ENCODE measurements at regions not wholly inside any gene's neighbourhood (a gene's known extent, or its start where the extent isn't known, plus 50 kb on each side); places are given as distances from the start of the nearest gene placed in this dataset.

- no peaks in the 10 kb centered on the region for H3K4me1 ChIP-seq
- 73% methylated on average over 7 of the region's 7 CpGs for WGBS
- H3K27me3 ChIP-seq, result no peaks in the 10 kb centered on the region
- TF ChIP-seq EP300 (IDR thresholded peaks at IDR 0.05), result no peak
- no peak for TF ChIP-seq POLR2A (IDR thresholded peaks at IDR 0.05; ENCODE audit: low read depth)
- no peak for TF ChIP-seq POLR2AphosphoS5 (IDR thresholded peaks at IDR 0.05)
- TF ChIP-seq CTCF (IDR thresholded peaks at IDR 0.05), result no peak
- H3K4me3 ChIP-seq, result no peak overlapping the region
- no peaks in the 10 kb centered on the region for H3K9me3 ChIP-seq
- DNase-seq (ENCODE audit: extremely low spot score), result no peak
- no peaks in the 10 kb centered on the region for H3K36me3 ChIP-seq
- no peak overlapping the region for H3K27ac ChIP-seq (replicated peaks in 1 of 4)
- intact Hi-C loops (cut with DNase I), result no loop called here
These were observed 172.2 kb downstream of the TFAP2B start for GRCh38 chr6:50990750-50991446.

GRCh38 chr6:50992232-50992631 lies 173.6 kb downstream of the TFAP2B start:
- Histone ChIP-seq H3K36me3 (no peaks in the 10 kb centered on the region), H3K27ac (replicated peaks in 1 of 4) (no peak overlapping the region), H3K9me3 (no peaks in the 10 kb centered on the region), H3K4me1 (no peaks in the 10 kb centered on the region), H3K4me3 (no peak overlapping the region), H3K27me3 (no peaks in the 10 kb centered on the region)
- no peak for TF ChIP-seq CTCF (IDR thresholded peaks at IDR 0.05)
- WGBS, result 95% methylated on average over 3 of the region's 3 CpGs
- intact Hi-C loops (cut with DNase I), result no loop called here
- DNase-seq (ENCODE audit: extremely low spot score), result no peak

- intact Hi-C loops (cut with DNase I), result no loop called here
- 86% methylated on average over 8 of the region's 8 CpGs for WGBS
- no peaks in the 10 kb centered on the region for H3K9me3 ChIP-seq
- no peak overlapping the region for H3K27ac ChIP-seq (replicated peaks in 1 of 4)
- H3K36me3 ChIP-seq, result no peaks in the 10 kb centered on the region
- H3K4me1 ChIP-seq, result no peaks in the 10 kb centered on the region
- no peak overlapping the region for H3K4me3 ChIP-seq
- no peak for DNase-seq (ENCODE audit: extremely low spot score)
- H3K27me3 ChIP-seq, result no peaks in the 10 kb centered on the region
- TF ChIP-seq EP300 (IDR thresholded peaks at IDR 0.05) (no peak), POLR2AphosphoS5 (IDR thresholded peaks at IDR 0.05) (no peak)
These were observed 174.3 kb downstream of the TFAP2B start for GRCh38 chr6:50992704-50993625.

- intact Hi-C loops (cut with DNase I), result no loop called here
- 90% methylated on average over 3 of the region's 3 CpGs for WGBS
These were observed 175.5 kb downstream of the TFAP2B start for GRCh38 chr6:50993941-50994720.

More at GRCh38 chr6:50993941-50994720, 175.5 kb downstream of the TFAP2B start:
- H3K4me3 ChIP-seq, result no peak overlapping the region
- no peaks in the 10 kb centered on the region for H3K4me1 ChIP-seq
- no peak overlapping the region for H3K27ac ChIP-seq (replicated peaks in 1 of 4)
- no peaks in the 10 kb centered on the region for H3K27me3 ChIP-seq
- H3K36me3 ChIP-seq, result no peaks in the 10 kb centered on the region
- TF ChIP-seq POLR2AphosphoS5 (IDR thresholded peaks at IDR 0.05) (no peak), CTCF (IDR thresholded peaks at IDR 0.05) (no peak), EP300 (IDR thresholded peaks at IDR 0.05) (no peak), POLR2A (IDR thresholded peaks at IDR 0.05; ENCODE audit: low read depth) (no peak)
- no peak for DNase-seq (ENCODE audit: extremely low spot score)
- no peaks in the 10 kb centered on the region for H3K9me3 ChIP-seq
